OCI-LY1 (cell line): ENCODE measurements at regions not wholly inside any gene's neighbourhood (a gene's known extent, or its start where the extent isn't known, plus 50 kb on each side); places are given as distances from the start of the nearest gene placed in this dataset.

ENCODE experiments used
- CTCF ChIP-seq: fragments of 200-600 bp; sonication (generic), shearing (Covaris generic); IDR thresholded peaks from 2 replicates; pipeline ENCODE4 v1.5.1; 2017; ENCODE audit warnings: mild to moderate bottlenecking, antibody characterized with exemption, low read length, moderate library complexity, mixed read lengths
- EZH2 ChIP-seq: fragments of 200-600 bp; sonication (generic), shearing (Covaris generic); IDR thresholded peaks from 2 replicates; pipeline ENCODE4 v1.8.0; 2017; ENCODE audit warnings: borderline replicate concordance, mixed run types, mild to moderate bottlenecking, antibody characterized with exemption, low read length, moderate library complexity, mixed read lengths

GRCh38 chr9:25308549-25308948, 369.7 kb downstream of the TUSC1 start:
- no peak for TF ChIP-seq CTCF
- no peak for TF ChIP-seq EZH2
